Panc1 (cell line): ENCODE measurements at regions not wholly inside any gene's neighbourhood (a gene's known extent, or its start where the extent isn't known, plus 50 kb on each side); places are given as distances from the start of the nearest gene placed in this dataset.
"Not testable (repeated sequence)": the region's sequence is repeated elsewhere in the genome, so short reads cannot be mapped to it uniquely, and the experiment has no call there.

Experiments
- ATAC-seq: fragments of 200-7000 bp; cut with Tn5 transposase; 2 replicates; pipeline ENCODE4 v1.9.1; 2020; ENCODE audit warnings: mild to moderate bottlenecking, moderate library complexity
- BruUV-seq: library from RNA; stranded (reverse); fragments of 400-500 nt; replicated peaks from 2 replicates; lab custom pipeline; 2021; lab: Mats Ljungman, UMichigan
- CTCF ChIA-PET: fragments of 300-600 bp; sonication (Branson Sonifier 250); formaldehyde crosslinking; loops from one replicate; lab custom pipeline; 2022; ENCODE audit warnings: antibody characterized with exemption; lab: Charles Lee
- POLR2A ChIA-PET: fragments of 300-600 bp; sonication (Branson Sonifier 250); formaldehyde crosslinking; loops from one replicate; lab custom pipeline; 2022; ENCODE audit warnings: antibody characterized with exemption; lab: Charles Lee
- DNase-seq: peaks from one replicate; pipeline ENCODE4 v3.0.0-alpha.2; 2010; ENCODE audit warnings: low read depth, low spot score
- H3K27ac ChIP-seq: 2 replicates; pipeline ENCODE4 v1.5.1; 2011; ENCODE audit warnings: mild to moderate bottlenecking, low read length, inconsistent platforms
- H3K27me3 ChIP-seq: fragments of 200-500 bp; sonication (Bioruptor generic); 2 replicates; pipeline ENCODE4 v1.6.0; 2014; ENCODE audit warnings: low read length, inconsistent platforms; ENCODE audit not compliant: control insufficient read depth, insufficient read depth
- H3K36me3 ChIP-seq: fragments of 200-500 bp; sonication (Bioruptor generic); 2 replicates; pipeline ENCODE4 v1.5.1; 2014; ENCODE audit warnings: inconsistent platforms, mild to moderate bottlenecking, low read length, moderate library complexity; ENCODE audit not compliant: control insufficient read depth, insufficient read depth
- H3K4me1 ChIP-seq: 2 replicates; pipeline ENCODE4 v1.5.1; 2011; ENCODE audit warnings: inconsistent platforms, mild to moderate bottlenecking, low read length, moderate library complexity; ENCODE audit not compliant: control insufficient read depth, insufficient read depth
- H3K4me3 ChIP-seq, 2 experiments: 2 replicates each; pipeline ENCODE4 v1.5.1; 2011 to 2012; ENCODE audit warnings: low read depth in 2 of 2, low read length in 2 of 2, mild to moderate bottlenecking in 2 of 2, inconsistent platforms in 1 of 2, moderate library complexity in 1 of 2
- H3K9me3 ChIP-seq: fragments of 200-500 bp; sonication (Bioruptor generic); 2 replicates; pipeline ENCODE4 v1.5.1; 2014; ENCODE audit warnings: low read depth, mild to moderate bottlenecking, inconsistent platforms, low read length, moderate library complexity; ENCODE audit not compliant: control insufficient read depth, insufficient read depth
- POLR2AphosphoS5 ChIP-seq: IDR thresholded peaks from 2 replicates; pipeline ENCODE4 v1.6.1; 2012; ENCODE audit warnings: mild to moderate bottlenecking, low read depth, low read length, moderate library complexity
- REST ChIP-seq, 2 experiments: IDR thresholded peaks; 2 replicates each; pipeline ENCODE4 v1.6.1; 2011 to 2012; ENCODE audit warnings: low read depth in 2 of 2, control low read depth in 1 of 2, low read length in 1 of 2, mild to moderate bottlenecking in 1 of 2, moderate library complexity in 1 of 2; ENCODE audit not compliant: insufficient read depth in 1 of 2
- SIN3A ChIP-seq: IDR thresholded peaks from 2 replicates; pipeline ENCODE4 v1.6.1; 2012; ENCODE audit warnings: low read depth, mild to moderate bottlenecking, low read length, moderate library complexity, borderline replicate concordance; ENCODE audit not compliant: insufficient read depth
- TCF7L2 ChIP-seq: IDR thresholded peaks from 2 replicates; pipeline ENCODE4 v1.6.1; 2011; ENCODE audit warnings: mild to moderate bottlenecking, low read depth, low read length, inconsistent platforms
- in situ Hi-C: cut with HindIII; loops from 2 replicates; pipeline ENCODE4 v1.10.0; 2016; ENCODE audit warnings: low sequenced_read_pairs, low pct_unique_long_range_greater_than_20kb
- intact Hi-C: fragments of 100-400 bp; cut with micrococcal nuclease; formaldehyde crosslinking; loops from one replicate; pipeline ENCODE4 v1.10.0; 2022; ENCODE audit not compliant: unreplicated experiment
- TF ChIP-seq, protein P1 (sequence below): fragments of 450-650 bp; IDR thresholded peaks from 2 replicates; pipeline ENCODE4 v1.5.1; 2017; ENCODE audit warnings: mild to moderate bottlenecking

DNA sequence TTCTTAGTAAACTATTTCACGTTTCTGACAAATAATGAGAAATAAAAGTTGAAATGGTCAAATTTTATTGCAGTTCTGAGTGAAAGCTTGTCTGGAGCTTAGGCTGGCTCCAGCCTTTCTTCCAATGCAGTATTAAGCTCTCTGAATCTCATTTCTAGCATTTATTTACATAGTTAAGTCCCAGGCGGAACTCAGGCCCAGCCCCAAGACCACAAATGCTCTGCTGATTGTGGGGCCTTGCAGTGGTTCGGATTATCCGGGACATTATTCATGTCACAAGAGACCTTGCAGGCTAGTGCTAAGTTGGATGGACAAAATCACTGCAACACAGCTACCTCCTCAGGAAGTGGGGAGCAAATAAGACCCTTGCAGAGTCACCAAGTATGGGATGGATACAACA lies 2009.3 kb upstream of the CELF4 start:
- in situ Hi-C loops (no loop called here), intact Hi-C loops (no loop called here)
- no TSS peak for BruUV-seq
- H3K36me3 ChIP-seq, result no peaks in the 10 kb centered on the region
- no peaks in the 10 kb centered on the region for H3K27me3 ChIP-seq
- no peaks in the 10 kb centered on the region for H3K4me1 ChIP-seq
- no peak overlapping the region for H3K27ac ChIP-seq
- no peak for DNase-seq
- H3K4me3 ChIP-seq, result no peak overlapping the region
- TF ChIP-seq REST (IDR thresholded peaks at IDR 0.05; ENCODE audit: insufficient read depth in 1 of 2, low read depth in 2 of 2, low read length in 1 of 2) (no peak), SIN3A (no peak), TCF7L2 (no peak), POLR2AphosphoS5 (no peak)
- TF ChIP-seq, protein P1, sequence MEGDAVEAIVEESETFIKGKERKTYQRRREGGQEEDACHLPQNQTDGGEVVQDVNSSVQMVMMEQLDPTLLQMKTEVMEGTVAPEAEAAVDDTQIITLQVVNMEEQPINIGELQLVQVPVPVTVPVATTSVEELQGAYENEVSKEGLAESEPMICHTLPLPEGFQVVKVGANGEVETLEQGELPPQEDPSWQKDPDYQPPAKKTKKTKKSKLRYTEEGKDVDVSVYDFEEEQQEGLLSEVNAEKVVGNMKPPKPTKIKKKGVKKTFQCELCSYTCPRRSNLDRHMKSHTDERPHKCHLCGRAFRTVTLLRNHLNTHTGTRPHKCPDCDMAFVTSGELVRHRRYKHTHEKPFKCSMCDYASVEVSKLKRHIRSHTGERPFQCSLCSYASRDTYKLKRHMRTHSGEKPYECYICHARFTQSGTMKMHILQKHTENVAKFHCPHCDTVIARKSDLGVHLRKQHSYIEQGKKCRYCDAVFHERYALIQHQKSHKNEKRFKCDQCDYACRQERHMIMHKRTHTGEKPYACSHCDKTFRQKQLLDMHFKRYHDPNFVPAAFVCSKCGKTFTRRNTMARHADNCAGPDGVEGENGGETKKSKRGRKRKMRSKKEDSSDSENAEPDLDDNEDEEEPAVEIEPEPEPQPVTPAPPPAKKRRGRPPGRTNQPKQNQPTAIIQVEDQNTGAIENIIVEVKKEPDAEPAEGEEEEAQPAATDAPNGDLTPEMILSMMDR, result no peak
- ChIA-PET CTCF (no interaction called here), POLR2A (no interaction called here)
- no peaks in the 10 kb centered on the region for H3K9me3 ChIP-seq
- ATAC-seq, result no peak

- TF ChIP-seq, protein P1, result peak; percentile 21; the same call in 1 of the 2 replicates
- TF ChIP-seq TCF7L2, result no peak
- no TSS peak for BruUV-seq
- in situ Hi-C loops (no loop called here), intact Hi-C loops (no loop called here)
- H3K27me3 ChIP-seq, result no peaks in the 10 kb centered on the region
- ChIA-PET POLR2A (no interaction called here), CTCF (no interaction called here)
- no peak overlapping the region for H3K27ac ChIP-seq
- no peaks in the 10 kb centered on the region for H3K4me1 ChIP-seq
- H3K4me3 ChIP-seq, result no peak overlapping the region
- ATAC-seq (no peak), DNase-seq (no peak)
- no peaks in the 10 kb centered on the region for H3K36me3 ChIP-seq
- no peaks in the 10 kb centered on the region for H3K9me3 ChIP-seq
Measured at GRCh38 chr18:39571511-39571910, 2005.9 kb upstream of the CELF4 start.

DNA sequence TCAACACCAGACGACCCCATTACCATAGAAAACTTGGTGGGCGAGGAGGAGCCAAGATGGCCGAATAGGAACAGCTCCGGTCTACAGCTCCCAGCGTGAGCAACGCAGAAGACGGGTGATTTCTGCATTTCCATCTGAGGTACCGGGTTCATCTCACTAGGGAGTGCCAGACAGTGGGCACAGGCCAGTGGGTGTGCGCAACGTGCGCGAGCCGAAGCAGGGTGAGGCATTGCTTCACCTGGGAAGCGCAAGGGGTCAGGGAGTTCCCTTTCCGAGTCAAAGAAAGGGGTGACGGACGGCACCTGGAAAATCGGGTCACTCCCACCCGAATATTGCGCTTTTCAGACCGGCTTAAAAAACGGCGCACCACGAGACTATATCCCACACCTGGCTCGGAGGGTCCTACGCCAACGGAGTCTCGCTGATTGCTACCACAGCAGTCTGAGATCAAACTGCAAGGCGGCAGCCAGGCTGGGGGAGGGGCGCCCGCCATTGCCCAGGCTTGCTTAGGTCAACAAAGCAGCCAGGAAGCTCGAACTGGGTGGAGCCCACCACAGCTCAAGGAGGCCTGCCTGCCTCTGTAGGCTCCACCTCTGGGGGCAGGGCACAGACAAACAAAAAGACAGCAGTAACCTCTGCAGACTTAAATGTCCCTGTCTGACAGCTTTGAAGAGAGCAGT lies 2000.1 kb upstream of the CELF4 start:
- POLR2A ChIA-PET, H3K27me3 ChIP-seq, H3K4me3 ChIP-seq, H3K9me3 ChIP-seq, BruUV-seq, ATAC-seq, H3K36me3 ChIP-seq, in situ Hi-C loops, H3K27ac ChIP-seq, H3K4me1 ChIP-seq, DNase-seq, intact Hi-C loops, CTCF ChIA-PET: not testable (repeated sequence)
